ENCODE measurements at regions not wholly inside any gene's neighbourhood (a gene's known extent, or its start where the extent isn't known, plus 50 kb on each side); places are given as distances from the start of the nearest gene placed in this dataset.

GRCh38 chr7:155997431-155998327 is 185.4 kb upstream of the SHH start:
- ChIA-PET POLR2A (interaction anchor here (0.6 to 1.0 kb wide), 2 partner anchors 7 to 35 kb away, joined by 3 read pairs; no protein-coding TSS in a partner anchor), CTCF (interaction anchor here (0.6 to 1.3 kb wide), 3 partner anchors 17 to 173 kb away, joined by 3 read pairs; no protein-coding TSS in a partner anchor)
- Mint-ChIP-seq H3K4me1 (peaks cover 59% of the 10 kb centered on the region), H3K9me3 (ENCODE audit: low read depth) (no peaks in the 10 kb centered on the region), H3K27me3 (peaks cover 44% of the 10 kb centered on the region), H3K36me3 (ENCODE audit: low read depth) (no peaks in the 10 kb centered on the region), H3K4me3 (no peak overlapping the region), H3K27ac (peak overlapping the region; percentile 85)
- intact Hi-C loops (cut with DNase I, micrococcal nuclease), result loop anchor here (1.0 to 5.0 kb wide), 2 partner anchors 35 kb away; no protein-coding TSS in a partner anchor
- ATAC-seq (peak; percentile 31), DNase-seq (peak; percentile 52)

DNA sequence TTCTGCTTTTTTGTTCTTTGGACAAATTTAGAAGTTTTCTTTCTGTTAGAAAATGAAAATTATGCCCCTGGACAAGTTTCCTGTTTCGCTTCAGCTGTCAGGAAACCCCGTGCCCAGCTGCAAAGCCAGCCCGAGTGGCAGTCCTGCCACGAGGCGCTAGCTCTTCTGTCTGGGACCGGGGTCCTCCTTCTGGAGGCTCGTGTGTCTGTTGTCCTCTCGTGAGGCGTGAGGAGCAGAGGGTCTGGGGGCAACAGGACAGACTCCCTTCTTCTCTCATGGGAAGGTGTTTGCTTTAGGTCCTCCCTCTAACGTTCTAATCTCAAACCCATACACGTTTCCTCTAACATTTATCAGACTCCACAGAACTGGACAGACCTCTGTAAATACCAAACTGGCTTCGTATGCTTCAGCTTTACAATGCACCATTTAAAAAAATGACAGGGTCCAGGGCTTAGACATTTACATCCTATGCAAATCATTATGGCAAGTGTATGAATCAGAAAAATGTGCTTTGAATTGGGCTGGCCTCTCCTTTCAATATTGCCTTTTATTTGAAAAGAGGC is 184.5 kb upstream of the SHH start:
- Mint-ChIP-seq H3K4me3 (no peak overlapping the region), H3K27ac (peak overlapping the region; percentile 13), H3K4me1 (peaks cover 62% of the 10 kb centered on the region), H3K9me3 (ENCODE audit: low read depth) (no peaks in the 10 kb centered on the region), H3K36me3 (ENCODE audit: low read depth) (no peaks in the 10 kb centered on the region), H3K27me3 (peaks cover 38% of the 10 kb centered on the region)
- ChIA-PET CTCF (interaction anchor here (0.5 to 1.0 kb wide), 2 partner anchors 35 to 117 kb away, joined by 3 read pairs; no protein-coding TSS in a partner anchor), POLR2A (interaction anchor here (0.8 kb wide), 1 partner anchor 33 kb away, joined by 3 read pairs; no protein-coding TSS in a partner anchor)
- no peak for DNase-seq
- intact Hi-C loops (cut with DNase I, micrococcal nuclease), result loop anchor here in 1 of 2 experiments (5.0 kb wide), 1 partner anchor 34 kb away; no protein-coding TSS in a partner anchor
- ATAC-seq, result peak; percentile 14

GRCh38 chr7:155995183-155995612 is 182.9 kb upstream of the SHH start:
- Mint-ChIP-seq H3K9me3 (ENCODE audit: low read depth) (peaks cover 3% of the 10 kb centered on the region), H3K27ac (no peak overlapping the region), H3K4me3 (no peak overlapping the region), H3K4me1 (peaks cover 60% of the 10 kb centered on the region), H3K27me3 (peaks cover 32% of the 10 kb centered on the region), H3K36me3 (ENCODE audit: low read depth) (no peaks in the 10 kb centered on the region)
- DNase-seq (no peak), ATAC-seq (no peak)
- intact Hi-C loops (cut with DNase I, micrococcal nuclease), result loop anchor here in 1 of 2 experiments (5.0 kb wide), 1 partner anchor 33 kb away; no protein-coding TSS in a partner anchor
- POLR2A ChIA-PET, result no interaction called here
- CTCF ChIA-PET, result no interaction called here

- intact Hi-C loops (cut with DNase I, micrococcal nuclease), result no loop called here
- Mint-ChIP-seq H3K27ac (no peak overlapping the region), H3K4me1 (peaks cover 60% of the 10 kb centered on the region), H3K9me3 (ENCODE audit: low read depth) (peaks cover 3% of the 10 kb centered on the region), H3K36me3 (ENCODE audit: low read depth) (no peaks in the 10 kb centered on the region), H3K4me3 (no peak overlapping the region), H3K27me3 (peaks cover 33% of the 10 kb centered on the region)
- POLR2A ChIA-PET, result no interaction called here
- CTCF ChIA-PET, result no interaction called here
- DNase-seq, result no peak
- no peak for ATAC-seq
These were observed 182.1 kb upstream of the SHH start for GRCh38 chr7:155994279-155994811.

- ATAC-seq, result no peak
- no peak for DNase-seq
- Mint-ChIP-seq H3K36me3 (ENCODE audit: low read depth) (no peaks in the 10 kb centered on the region), H3K27me3 (peaks cover 33% of the 10 kb centered on the region), H3K27ac (no peak overlapping the region), H3K4me1 (peaks cover 64% of the 10 kb centered on the region), H3K4me3 (no peak overlapping the region), H3K9me3 (ENCODE audit: low read depth) (peaks cover 3% of the 10 kb centered on the region)
- ChIA-PET POLR2A (no interaction called here), CTCF (no interaction called here)
- intact Hi-C loops (cut with DNase I, micrococcal nuclease), result no loop called here
These were observed 181.4 kb upstream of the SHH start for GRCh38 chr7:155993420-155994278.

DNA sequence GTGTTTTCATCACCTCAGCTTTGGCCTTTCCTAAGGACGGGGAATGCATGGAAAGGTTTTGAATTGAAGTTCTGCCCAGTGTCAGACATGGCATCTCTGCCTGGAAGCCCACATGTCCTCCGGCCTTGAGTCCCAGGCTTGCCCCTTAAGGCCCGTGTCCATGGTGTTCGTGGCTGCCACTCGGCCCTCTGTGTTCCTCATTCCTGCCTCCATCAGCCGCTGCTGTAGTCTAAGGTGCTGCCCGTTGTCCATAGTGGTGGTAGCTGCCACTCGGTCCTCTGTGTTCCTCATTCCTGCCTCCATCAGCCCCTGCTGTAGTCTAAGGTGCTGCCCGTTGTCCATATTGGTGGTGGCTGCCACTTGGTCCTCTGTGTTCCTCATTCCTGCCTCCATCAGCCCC is 180.7 kb upstream of the SHH start:
- peaks cover 3% of the 10 kb centered on the region for H3K9me3 Mint-ChIP-seq (ENCODE audit: low read depth)
- ChIA-PET POLR2A (no interaction called here), CTCF (no interaction called here)
- H3K36me3 Mint-ChIP-seq (ENCODE audit: low read depth), result no peaks in the 10 kb centered on the region
- H3K27ac Mint-ChIP-seq, result no peak overlapping the region
- intact Hi-C loops (cut with DNase I, micrococcal nuclease), result no loop called here
- peaks cover 63% of the 10 kb centered on the region for H3K4me1 Mint-ChIP-seq
- DNase-seq, result no peak
- no peak for ATAC-seq
- H3K4me3 Mint-ChIP-seq, result no peak overlapping the region
- peaks cover 31% of the 10 kb centered on the region for H3K27me3 Mint-ChIP-seq

DNA sequence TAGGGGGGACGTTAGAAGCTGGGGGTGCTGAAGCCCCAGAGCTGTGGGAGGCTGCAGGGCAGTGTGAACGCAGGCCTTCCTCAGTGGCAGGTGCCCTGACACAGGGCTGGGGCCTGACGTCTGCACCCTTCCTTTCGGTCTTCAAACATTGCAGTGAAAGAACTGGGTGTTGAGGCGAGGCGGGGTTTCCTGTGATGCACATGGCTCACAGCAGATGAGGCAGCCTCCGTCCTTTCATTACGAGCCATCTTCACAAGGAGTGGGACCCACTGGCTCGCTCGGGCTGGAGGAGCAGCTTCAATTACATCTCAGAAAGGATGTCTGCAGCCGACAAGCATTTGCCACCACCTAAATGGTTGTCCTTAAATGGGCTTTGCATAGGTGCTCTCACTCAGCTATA is 180.3 kb upstream of the SHH start:
- no peak overlapping the region for H3K27ac Mint-ChIP-seq
- H3K27me3 Mint-ChIP-seq, result peaks cover 29% of the 10 kb centered on the region
- no peaks in the 10 kb centered on the region for H3K36me3 Mint-ChIP-seq (ENCODE audit: low read depth)
- no peak overlapping the region for H3K4me3 Mint-ChIP-seq
- H3K9me3 Mint-ChIP-seq (ENCODE audit: low read depth), result peaks cover 3% of the 10 kb centered on the region
- H3K4me1 Mint-ChIP-seq, result peaks cover 62% of the 10 kb centered on the region
- POLR2A ChIA-PET, result no interaction called here
- intact Hi-C loops (cut with DNase I, micrococcal nuclease), result no loop called here
- DNase-seq, result peak; percentile 58
- CTCF ChIA-PET, result no interaction called here
- ATAC-seq, result peak; percentile 58

GRCh38 chr7:155992107-155992506 is 179.8 kb upstream of the SHH start:
- POLR2A ChIA-PET, result no interaction called here
- Mint-ChIP-seq H3K9me3 (ENCODE audit: low read depth) (peaks cover 3% of the 10 kb centered on the region), H3K27me3 (peaks cover 25% of the 10 kb centered on the region), H3K27ac (no peak overlapping the region), H3K4me1 (peaks cover 58% of the 10 kb centered on the region), H3K36me3 (ENCODE audit: low read depth) (no peaks in the 10 kb centered on the region), H3K4me3 (no peak overlapping the region)
- CTCF ChIA-PET, result no interaction called here
- no peak for DNase-seq
- ATAC-seq, result no peak
- intact Hi-C loops (cut with DNase I, micrococcal nuclease), result no loop called here

GRCh38 chr7:155991470-155991869 is 179.2 kb upstream of the SHH start:
- intact Hi-C loops (cut with DNase I, micrococcal nuclease), result no loop called here
- Mint-ChIP-seq H3K27me3 (peaks cover 19% of the 10 kb centered on the region), H3K4me1 (peaks cover 52% of the 10 kb centered on the region), H3K4me3 (no peak overlapping the region), H3K27ac (no peak overlapping the region), H3K9me3 (ENCODE audit: low read depth) (peaks cover 3% of the 10 kb centered on the region), H3K36me3 (ENCODE audit: low read depth) (no peaks in the 10 kb centered on the region)
- DNase-seq (no peak), ATAC-seq (no peak)
- POLR2A ChIA-PET, result no interaction called here
- CTCF ChIA-PET, result no interaction called here

- no peak for DNase-seq
- ATAC-seq, result no peak
- no peaks in the 10 kb centered on the region for H3K36me3 Mint-ChIP-seq (ENCODE audit: low read depth)
- peaks cover 3% of the 10 kb centered on the region for H3K9me3 Mint-ChIP-seq (ENCODE audit: low read depth)
- ChIA-PET CTCF (no interaction called here), POLR2A (no interaction called here)
- H3K27me3 Mint-ChIP-seq, result peaks cover 2% of the 10 kb centered on the region
- intact Hi-C loops (cut with DNase I, micrococcal nuclease), result no loop called here
- peaks cover 26% of the 10 kb centered on the region for H3K4me1 Mint-ChIP-seq
- H3K4me3 Mint-ChIP-seq, result no peak overlapping the region
- no peak overlapping the region for H3K27ac Mint-ChIP-seq
These were observed 176.2 kb upstream of the SHH start for GRCh38 chr7:155988416-155988815.

DNA sequence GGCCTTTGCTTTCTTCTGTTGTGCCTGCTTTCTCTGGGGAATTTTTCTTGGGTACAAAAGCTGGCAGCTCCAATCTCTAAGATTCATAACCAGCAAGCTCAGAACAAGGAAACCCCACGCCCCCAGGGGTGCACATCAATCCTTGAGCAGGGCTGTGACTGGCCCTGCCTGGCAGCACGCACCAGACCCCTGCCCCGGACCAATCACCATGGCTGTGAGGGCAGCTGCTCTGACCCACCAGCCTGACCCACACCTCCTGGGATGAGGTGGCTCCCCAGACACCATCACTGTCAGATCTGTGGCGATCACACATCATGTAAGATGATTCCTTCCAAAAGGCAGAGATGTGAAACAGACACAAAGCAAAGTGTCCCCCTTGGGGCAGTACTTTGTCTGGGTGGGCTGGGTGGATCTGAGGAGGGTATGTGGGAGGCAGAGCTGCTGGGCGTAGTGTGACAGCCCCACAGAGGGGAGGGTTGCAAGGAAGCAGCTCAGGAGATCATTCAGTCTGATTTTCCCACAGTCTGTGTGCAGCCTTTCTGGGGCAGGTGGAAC is 175.5 kb upstream of the SHH start:
- Mint-ChIP-seq H3K36me3 (ENCODE audit: low read depth) (no peaks in the 10 kb centered on the region), H3K4me1 (peaks cover 19% of the 10 kb centered on the region), H3K4me3 (no peak overlapping the region), H3K27me3 (peaks cover 2% of the 10 kb centered on the region), H3K27ac (no peak overlapping the region), H3K9me3 (ENCODE audit: low read depth) (peaks cover 3% of the 10 kb centered on the region)
- CTCF ChIA-PET, result no interaction called here
- no peak for ATAC-seq
- POLR2A ChIA-PET, result no interaction called here
- no peak for DNase-seq
- intact Hi-C loops (cut with DNase I, micrococcal nuclease), result no loop called here

Data from activated CD4-positive, alpha-beta T cell treated with anti-CD3 and anti-CD28 coated beads for 36 hours (primary cell).